ENCODE measurements at regions not wholly inside any gene's neighbourhood (a gene's known extent, or its start where the extent isn't known, plus 50 kb on each side); places are given as distances from the start of the nearest gene placed in this dataset.

GRCh38 chr17:45646288-45646988 lies 137.7 kb upstream of the CRHR1 start:
- H3K9ac ChIP-seq (replicated peaks; ENCODE audit: extremely low read depth, insufficient read depth, low read length), result no peak overlapping the region
- POLR2A ChIA-PET, result no interaction called here
- FAIRE-seq, result no peak
- peaks cover 1 to 14% of the 10 kb centered on the region in 2 experiments for H3K27me3 ChIP-seq (ENCODE audit: control insufficient read depth in 2 of 2, insufficient read depth in 2 of 2, low read length in 2 of 2)
- intact Hi-C loops (cut with micrococcal nuclease) (no loop called here), dilution Hi-C loops (cut with MboI; ENCODE audit: extremely low pct_ligation_motif_present, low sequenced_read_pairs) (no loop called here)
- CTCF ChIA-PET, result interaction anchor here (0.7 to 3.5 kb wide), 3 partner anchors 9 to 206 kb away, joined by 3 to 11 read pairs (median 4); no protein-coding TSS in a partner anchor
- no peaks in the 10 kb centered on the region for H3K36me3 ChIP-seq (ENCODE audit: control insufficient read depth in 2 of 2, extremely low read depth in 1 of 2, insufficient read depth in 2 of 2, low read length in 2 of 2)
- H3K4me1 ChIP-seq (ENCODE audit: control insufficient read depth, extremely low read depth, insufficient read depth, low read length), result no peaks in the 10 kb centered on the region
- no peaks in the 10 kb centered on the region for H3K79me2 ChIP-seq (ENCODE audit: control insufficient read depth, insufficient read depth, low read length)
- no peak overlapping the region for H3K4me3 ChIP-seq (replicated peaks in 1 of 3; ENCODE audit: insufficient read depth in 1 of 3, low read depth in 1 of 3, low read length in 3 of 3)
- H3K9me1 ChIP-seq (replicated peaks; ENCODE audit: control insufficient read depth, extremely low read depth, insufficient read depth, low read length), result no peaks in the 10 kb centered on the region
- H3K9me3 ChIP-seq (replicated peaks; ENCODE audit: control insufficient read depth, insufficient read depth, low read length), result no peaks in the 10 kb centered on the region
- no peak overlapping the region for H3K27ac ChIP-seq (ENCODE audit: insufficient read depth, low read depth, low read length)
- TF ChIP-seq MYC (IDR thresholded peaks at IDR 0.05; ENCODE audit: low read depth, low read length) (no peak), POLR2A (IDR thresholded peaks at IDR 0.05; ENCODE audit: low read depth, low read length) (no peak), MAX (IDR thresholded peaks at IDR 0.05; ENCODE audit: insufficient read depth, insufficient read length) (no peak), EZH2 (IDR thresholded peaks at IDR 0.05; ENCODE audit: borderline replicate concordance, low read depth, low read length, severe bottlenecking) (no peak), GATA2 (IDR thresholded peaks at IDR 0.05; ENCODE audit: insufficient read depth, insufficient read length, low read depth, low read length) (no peak), POLR2AphosphoS5 (IDR thresholded peaks at IDR 0.05; ENCODE audit: insufficient read depth, low read depth, low read length) (no peak), JUN (IDR thresholded peaks at IDR 0.05; ENCODE audit: borderline replicate concordance, insufficient read depth, insufficient read length, low read depth) (no peak), FOS (IDR thresholded peaks at IDR 0.05; ENCODE audit: borderline replicate concordance, insufficient read depth, low read length) (no peak), CTCF (IDR thresholded peaks at IDR 0.05; ENCODE audit: extremely low read depth in 1 of 2, insufficient read depth in 1 of 2, low read depth in 1 of 2, low read length in 2 of 2) (no peak)
- no peaks in the 10 kb centered on the region for H4K20me1 ChIP-seq (replicated peaks; ENCODE audit: control insufficient read depth, extremely low read depth, insufficient read depth, low read length)
- no peak for DNase-seq (ENCODE audit: low read depth, low spot score)
- BruUV-seq (replicated peaks), result no TSS peak
- no peak overlapping the region for H3K4me2 ChIP-seq (ENCODE audit: insufficient read depth, low read length)
- no peak overlapping the region for H2AFZ ChIP-seq (ENCODE audit: low read depth, low read length)
